IMR-90 (cell line): ENCODE measurements at regions not wholly inside any gene's neighbourhood (a gene's known extent, or its start where the extent isn't known, plus 50 kb on each side); places are given as distances from the start of the nearest gene placed in this dataset.

ENCODE experiments used
- ATAC-seq: fragments of 200-7000 bp; cut with Tn5 transposase; 2 replicates; pipeline ENCODE4 v1.9.1; 2020; ENCODE audit warnings: low read depth, mild to moderate bottlenecking, moderate library complexity
- BruUV-seq: library from RNA; stranded (reverse); fragments of 400-500 nt; replicated peaks from 2 replicates; lab custom pipeline; 2021; lab: Mats Ljungman, UMichigan
- CTCF ChIA-PET: fragments of 300-600 bp; formaldehyde crosslinking; extraction: SDS; loops from one replicate; lab custom pipeline; 2021; ENCODE audit warnings: antibody characterized with exemption; lab: Yijun Ruan, JAX
- POLR2A ChIA-PET: fragments of 300-600 bp; sonication (Branson Sonifier 250); formaldehyde crosslinking; loops from one replicate; lab custom pipeline; 2022; ENCODE audit warnings: antibody characterized with exemption; ENCODE audit not compliant: unreplicated experiment; lab: Charles Lee
- DNase-seq: peaks from one replicate; pipeline ENCODE4 v3.0.0; 2013
- H2AFZ ChIP-seq: replicated peaks from 2 replicates; pipeline ENCODE3; 2013; ENCODE audit warnings: low read length, mild to moderate bottlenecking; ENCODE audit not compliant: poor library complexity
- H2AK5ac ChIP-seq: 2 replicates; pipeline ENCODE4 v1.6.1; 2013; ENCODE audit warnings: low read depth, low read length, inconsistent platforms
- H2AK9ac ChIP-seq: replicated peaks from 2 replicates; pipeline ENCODE3; 2013; ENCODE audit warnings: mild to moderate bottlenecking, low read depth, low read length, moderate library complexity; ENCODE audit not compliant: poor library complexity
- H2BK120ac ChIP-seq: 2 replicates; pipeline ENCODE4 v1.6.1; 2013; ENCODE audit warnings: low read depth, low read length, inconsistent platforms
- H2BK15ac ChIP-seq: 3 replicates; pipeline ENCODE4 v1.6.1; 2013; ENCODE audit warnings: low read depth, low read length, inconsistent platforms
- H2BK20ac ChIP-seq: 2 replicates; pipeline ENCODE4 v1.6.1; 2013; ENCODE audit warnings: low read depth, mild to moderate bottlenecking, inconsistent platforms, low read length, moderate library complexity
- H2BK5ac ChIP-seq: 2 replicates; pipeline ENCODE4 v1.6.1; 2013; ENCODE audit warnings: mild to moderate bottlenecking, low read depth, low read length, inconsistent platforms; ENCODE audit not compliant: poor library complexity, severe bottlenecking
- H3K14ac ChIP-seq: replicated peaks from 2 replicates; pipeline ENCODE4 v1.6.1; 2013; ENCODE audit warnings: low read depth, low read length, inconsistent platforms
- H3K18ac ChIP-seq: 2 replicates; pipeline ENCODE4 v1.6.1; 2013; ENCODE audit warnings: low read depth, low read length, control low read depth
- H3K23ac ChIP-seq: 2 replicates; pipeline ENCODE4 v1.6.1; 2013; ENCODE audit warnings: low read depth, low read length, inconsistent platforms
- H3K27ac ChIP-seq: 2 replicates; pipeline ENCODE4 v1.5.1; 2013; ENCODE audit warnings: mild to moderate bottlenecking, control low read depth, low read length; ENCODE audit not compliant: insufficient read depth
- H3K27me3 ChIP-seq: 2 replicates; pipeline ENCODE4 v1.6.1; 2013; ENCODE audit warnings: low read length; ENCODE audit not compliant: control insufficient read depth, insufficient read depth
- H3K36me3 ChIP-seq: 2 replicates; pipeline ENCODE4 v1.6.1; 2013; ENCODE audit warnings: low read length, mixed read lengths; ENCODE audit not compliant: control insufficient read depth, insufficient read depth
- H3K4ac ChIP-seq: 2 replicates; pipeline ENCODE4 v1.6.1; 2013; ENCODE audit warnings: low read depth, low read length, inconsistent platforms
- H3K4me1 ChIP-seq: 2 replicates; pipeline ENCODE4 v1.6.1; 2013; ENCODE audit warnings: low read length, mixed read lengths; ENCODE audit not compliant: control insufficient read depth, insufficient read depth
- H3K4me2 ChIP-seq: 2 replicates; pipeline ENCODE4 v1.6.1; 2013; ENCODE audit warnings: low read depth, mild to moderate bottlenecking, control low read depth, low read length, moderate library complexity
- H3K4me3 ChIP-seq: 2 replicates; pipeline ENCODE4 v1.5.1; 2013; ENCODE audit warnings: low read depth, mild to moderate bottlenecking, control low read depth, low read length, moderate library complexity; ENCODE audit not compliant: insufficient read depth
- H3K56ac ChIP-seq: 2 replicates; pipeline ENCODE4 v1.6.1; 2013; ENCODE audit warnings: low read length, inconsistent platforms; ENCODE audit not compliant: insufficient read depth; ENCODE audit errors: extremely low read depth
- H3K79me1 ChIP-seq, 2 experiments: 2 replicates each; pipeline ENCODE4 v1.6.1; 2013; ENCODE audit warnings: low read length in 2 of 2, inconsistent platforms in 1 of 2, low read depth in 1 of 2
- H3K9ac ChIP-seq: 2 replicates; pipeline ENCODE4 v1.6.1; 2013; ENCODE audit warnings: low read depth, low read length, control low read depth
- H3K9me1 ChIP-seq: 2 replicates; pipeline ENCODE4 v1.6.1; 2013; ENCODE audit warnings: low read length, inconsistent platforms; ENCODE audit not compliant: insufficient read depth
- H3K9me3 ChIP-seq: 2 replicates; pipeline ENCODE4 v1.6.1; 2013; ENCODE audit warnings: low read length; ENCODE audit not compliant: control insufficient read depth, insufficient read depth
- H4K20me1 ChIP-seq: 2 replicates; pipeline ENCODE4 v1.6.1; 2013; ENCODE audit warnings: low read length, inconsistent platforms; ENCODE audit not compliant: insufficient read depth
- H4K5ac ChIP-seq: 2 replicates; pipeline ENCODE4 v1.6.1; 2013; ENCODE audit warnings: mild to moderate bottlenecking, low read depth, low read length, control low read depth
- H4K8ac ChIP-seq, 2 experiments: 2 replicates each; pipeline ENCODE4 v1.6.1; 2013; ENCODE audit warnings: low read depth in 2 of 2, low read length in 2 of 2, control low read depth in 1 of 2, inconsistent platforms in 1 of 2
- H4K91ac ChIP-seq: 2 replicates; pipeline ENCODE4 v1.6.1; 2013; ENCODE audit warnings: low read depth, low read length, inconsistent platforms; ENCODE audit not compliant: insufficient read depth
- BHLHE40 ChIP-seq: fragments of 150-350 bp; IDR thresholded peaks from 2 replicates; pipeline ENCODE4 v1.6.1; 2016; ENCODE audit warnings: mild to moderate bottlenecking, low read depth, low read length
- CEBPB ChIP-seq: IDR thresholded peaks from 2 replicates; pipeline ENCODE4 v1.6.1; 2012; ENCODE audit warnings: low read depth, low read length, improper control_type of control experiment
- CHD1 ChIP-seq: IDR thresholded peaks from 2 replicates; pipeline ENCODE4 v1.6.1; 2012; ENCODE audit warnings: low read depth, low read length, improper control_type of control experiment
- FOS ChIP-seq: fragments of 150-350 bp; IDR thresholded peaks from 2 replicates; pipeline ENCODE4 v1.6.1; 2016; ENCODE audit warnings: low read depth, low read length
- MAFK ChIP-seq: IDR thresholded peaks from 2 replicates; pipeline ENCODE4 v1.6.1; 2012; ENCODE audit warnings: low read depth, low read length, improper control_type of control experiment
- MAZ ChIP-seq: IDR thresholded peaks from 2 replicates; pipeline ENCODE4 v1.6.1; 2012; ENCODE audit warnings: low read depth, mild to moderate bottlenecking, low read length, improper control_type of control experiment, moderate library complexity, borderline replicate concordance
- MXI1 ChIP-seq: IDR thresholded peaks from 2 replicates; pipeline ENCODE4 v1.6.1; 2012; ENCODE audit warnings: low read depth, mild to moderate bottlenecking, low read length, moderate library complexity, borderline replicate concordance
- NFE2L2 ChIP-seq: fragments of 150-350 bp; IDR thresholded peaks from 2 replicates; pipeline ENCODE4 v1.6.1; 2016; ENCODE audit warnings: low read depth, mild to moderate bottlenecking, low read length
- POLR2A ChIP-seq: IDR thresholded peaks from 2 replicates; pipeline ENCODE4 v1.6.1; 2012; ENCODE audit warnings: mild to moderate bottlenecking, low read depth, low read length
- RAD21 ChIP-seq: IDR thresholded peaks from 2 replicates; pipeline ENCODE4 v1.6.1; 2012; ENCODE audit warnings: low read length, improper control_type of control experiment
- RCOR1 ChIP-seq: IDR thresholded peaks from 2 replicates; pipeline ENCODE4 v1.6.1; 2012; ENCODE audit warnings: mild to moderate bottlenecking, low read length, improper control_type of control experiment; ENCODE audit not compliant: insufficient replicate concordance
- RFX5 ChIP-seq: IDR thresholded peaks from 2 replicates; pipeline ENCODE4 v1.8.0; 2012; ENCODE audit warnings: low read depth, mild to moderate bottlenecking, low read length, moderate library complexity
- SMC3 ChIP-seq: fragments of 150-350 bp; IDR thresholded peaks from 2 replicates; pipeline ENCODE4 v1.6.1; 2016; ENCODE audit warnings: low read depth, mild to moderate bottlenecking, antibody characterized with exemption, low read length, moderate library complexity
- WGBS, 2 experiments: methylation state at CpG; one replicate each; pipeline versions ENCODE4 v1.1.5 to v1.1.7; 2013; ENCODE audit warnings: missing lambda C conversion rate in 2 of 2; ENCODE audit not compliant: insufficient read length in 1 of 2; ENCODE audit errors: extremely low coverage in 2 of 2; 5-methylcytosine and 5-hydroxymethylcytosine counted together
- dilution Hi-C: fragments of 300-500 bp; cut with HindIII; formaldehyde crosslinking; loops from one replicate; pipeline ENCODE4 v1.14.3; 2018; ENCODE audit warnings: low sequenced_read_pairs; ENCODE audit not compliant: unreplicated experiment
- in situ Hi-C: fragments of 300-500 bp; cut with MboI; formaldehyde crosslinking; loops from 3 replicates; pipeline ENCODE4 v1.14.3; 2019; ENCODE audit warnings: low sequenced_read_pairs, inconsistent platforms, mixed read lengths
- intact Hi-C: fragments of 100-400 bp; cut with micrococcal nuclease; formaldehyde crosslinking; loops from 2 replicates; pipeline ENCODE4 v1.10.0; 2022
- TF ChIP-seq, protein P1 (sequence below): fragments of 150-350 bp; IDR thresholded peaks from 2 replicates; pipeline ENCODE4 v1.6.1; 2016; ENCODE audit warnings: low read depth, mild to moderate bottlenecking, low read length, moderate library complexity, borderline replicate concordance
- TF ChIP-seq, protein P2 (sequence below): fragments of 150-350 bp; IDR thresholded peaks from 2 replicates; pipeline ENCODE4 v1.6.1; 2017; ENCODE audit warnings: mild to moderate bottlenecking, antibody characterized with exemption, low read length, low read depth
- TF ChIP-seq, protein P3 (sequence below): conservative IDR thresholded peaks from 2 replicates; pipeline ENCODE4 v1.5.1; 2012; ENCODE audit warnings: mild to moderate bottlenecking, low read depth, low read length, improper control_type of control experiment

DNA sequence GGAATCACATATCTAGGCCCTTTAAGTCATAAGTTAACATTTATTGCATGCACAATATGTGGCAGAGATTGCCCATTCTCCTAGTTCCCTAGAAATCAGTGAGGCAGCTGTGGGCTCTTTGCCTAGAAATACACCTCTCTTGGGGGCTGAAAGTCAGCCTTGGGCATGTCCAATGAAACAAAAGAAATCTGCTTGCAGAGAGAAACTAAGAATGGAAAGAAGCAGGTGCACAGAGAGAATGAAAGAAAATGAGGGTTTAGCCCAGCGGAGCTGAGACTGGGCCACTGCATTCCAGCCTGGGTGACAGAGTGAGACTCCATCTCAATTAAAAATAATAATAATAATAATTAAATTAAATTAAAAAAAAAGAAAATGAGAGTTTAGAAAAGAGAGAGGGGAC is 57.3 kb upstream of the DAB2 start:
- in situ Hi-C loops = no loop called here
- H3K4me1 ChIP-seq = peaks cover 3% of the 10 kb centered on the region
- no peaks in the 10 kb centered on the region for H3K36me3 ChIP-seq
- H3K23ac ChIP-seq = no peak overlapping the region
- no peak overlapping the region for H2BK20ac ChIP-seq
- WGBS, 2 experiments = no CpG with 5 or more reads among the region's 1 CpG
- H2AFZ ChIP-seq = no peak overlapping the region
- no peak overlapping the region for H2AK9ac ChIP-seq
- no peak overlapping the region for H4K8ac ChIP-seq
- no peak overlapping the region for H3K56ac ChIP-seq
- no peak overlapping the region for H3K4me2 ChIP-seq
- BruUV-seq = no TSS peak
- H3K4ac ChIP-seq = no peak overlapping the region
- H2BK5ac ChIP-seq = no peak overlapping the region
- no peak overlapping the region for H3K18ac ChIP-seq
- peaks cover 2% of the 10 kb centered on the region for H3K9me1 ChIP-seq
- ChIA-PET POLR2A (no interaction called here), CTCF (no interaction called here)
- no peak overlapping the region for H3K4me3 ChIP-seq
- DNase-seq = no peak
- no peak overlapping the region for H4K5ac ChIP-seq
- H3K79me1 ChIP-seq = no peaks in the 10 kb centered on the region
- no peak overlapping the region for H4K91ac ChIP-seq
- ATAC-seq = no peak
- H3K9me3 ChIP-seq = no peaks in the 10 kb centered on the region
- H3K14ac ChIP-seq = no peak overlapping the region
- no peak overlapping the region for H2BK120ac ChIP-seq
- no peaks in the 10 kb centered on the region for H3K27me3 ChIP-seq
- intact Hi-C loops = no loop called here
- dilution Hi-C loops = no loop called here
- no peak overlapping the region for H2AK5ac ChIP-seq
- no peak overlapping the region for H3K9ac ChIP-seq
- no peak overlapping the region for H2BK15ac ChIP-seq
- no peaks in the 10 kb centered on the region for H4K20me1 ChIP-seq
- H3K27ac ChIP-seq = no peak overlapping the region
- TF ChIP-seq RAD21 (no peak), MAFK (no peak), CEBPB (no peak), MAZ (no peak), POLR2A (no peak), CHD1 (no peak), BHLHE40 (no peak), SMC3 (no peak), NFE2L2 (no peak), FOS (no peak), MXI1 (no peak), RFX5 (no peak), RCOR1 (no peak)
- TF ChIP-seq, protein P1, sequence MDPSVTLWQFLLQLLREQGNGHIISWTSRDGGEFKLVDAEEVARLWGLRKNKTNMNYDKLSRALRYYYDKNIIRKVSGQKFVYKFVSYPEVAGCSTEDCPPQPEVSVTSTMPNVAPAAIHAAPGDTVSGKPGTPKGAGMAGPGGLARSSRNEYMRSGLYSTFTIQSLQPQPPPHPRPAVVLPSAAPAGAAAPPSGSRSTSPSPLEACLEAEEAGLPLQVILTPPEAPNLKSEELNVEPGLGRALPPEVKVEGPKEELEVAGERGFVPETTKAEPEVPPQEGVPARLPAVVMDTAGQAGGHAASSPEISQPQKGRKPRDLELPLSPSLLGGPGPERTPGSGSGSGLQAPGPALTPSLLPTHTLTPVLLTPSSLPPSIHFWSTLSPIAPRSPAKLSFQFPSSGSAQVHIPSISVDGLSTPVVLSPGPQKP = no peak
- TF ChIP-seq, protein P2, sequence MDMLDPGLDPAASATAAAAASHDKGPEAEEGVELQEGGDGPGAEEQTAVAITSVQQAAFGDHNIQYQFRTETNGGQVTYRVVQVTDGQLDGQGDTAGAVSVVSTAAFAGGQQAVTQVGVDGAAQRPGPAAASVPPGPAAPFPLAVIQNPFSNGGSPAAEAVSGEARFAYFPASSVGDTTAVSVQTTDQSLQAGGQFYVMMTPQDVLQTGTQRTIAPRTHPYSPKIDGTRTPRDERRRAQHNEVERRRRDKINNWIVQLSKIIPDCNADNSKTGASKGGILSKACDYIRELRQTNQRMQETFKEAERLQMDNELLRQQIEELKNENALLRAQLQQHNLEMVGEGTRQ = no peak
- TF ChIP-seq, protein P3, sequence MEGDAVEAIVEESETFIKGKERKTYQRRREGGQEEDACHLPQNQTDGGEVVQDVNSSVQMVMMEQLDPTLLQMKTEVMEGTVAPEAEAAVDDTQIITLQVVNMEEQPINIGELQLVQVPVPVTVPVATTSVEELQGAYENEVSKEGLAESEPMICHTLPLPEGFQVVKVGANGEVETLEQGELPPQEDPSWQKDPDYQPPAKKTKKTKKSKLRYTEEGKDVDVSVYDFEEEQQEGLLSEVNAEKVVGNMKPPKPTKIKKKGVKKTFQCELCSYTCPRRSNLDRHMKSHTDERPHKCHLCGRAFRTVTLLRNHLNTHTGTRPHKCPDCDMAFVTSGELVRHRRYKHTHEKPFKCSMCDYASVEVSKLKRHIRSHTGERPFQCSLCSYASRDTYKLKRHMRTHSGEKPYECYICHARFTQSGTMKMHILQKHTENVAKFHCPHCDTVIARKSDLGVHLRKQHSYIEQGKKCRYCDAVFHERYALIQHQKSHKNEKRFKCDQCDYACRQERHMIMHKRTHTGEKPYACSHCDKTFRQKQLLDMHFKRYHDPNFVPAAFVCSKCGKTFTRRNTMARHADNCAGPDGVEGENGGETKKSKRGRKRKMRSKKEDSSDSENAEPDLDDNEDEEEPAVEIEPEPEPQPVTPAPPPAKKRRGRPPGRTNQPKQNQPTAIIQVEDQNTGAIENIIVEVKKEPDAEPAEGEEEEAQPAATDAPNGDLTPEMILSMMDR = no peak
